ENCODE measurements at regions not wholly inside any gene's neighbourhood (a gene's known extent, or its start where the extent isn't known, plus 50 kb on each side); places are given as distances from the start of the nearest gene placed in this dataset.
A peak's percentile ranks its signal among the peaks of the same experiment; 100 is the strongest.
"Not testable (repeated sequence)": the region's sequence is repeated elsewhere in the genome, so short reads cannot be mapped to it uniquely, and the experiment has no call there.

DNA sequence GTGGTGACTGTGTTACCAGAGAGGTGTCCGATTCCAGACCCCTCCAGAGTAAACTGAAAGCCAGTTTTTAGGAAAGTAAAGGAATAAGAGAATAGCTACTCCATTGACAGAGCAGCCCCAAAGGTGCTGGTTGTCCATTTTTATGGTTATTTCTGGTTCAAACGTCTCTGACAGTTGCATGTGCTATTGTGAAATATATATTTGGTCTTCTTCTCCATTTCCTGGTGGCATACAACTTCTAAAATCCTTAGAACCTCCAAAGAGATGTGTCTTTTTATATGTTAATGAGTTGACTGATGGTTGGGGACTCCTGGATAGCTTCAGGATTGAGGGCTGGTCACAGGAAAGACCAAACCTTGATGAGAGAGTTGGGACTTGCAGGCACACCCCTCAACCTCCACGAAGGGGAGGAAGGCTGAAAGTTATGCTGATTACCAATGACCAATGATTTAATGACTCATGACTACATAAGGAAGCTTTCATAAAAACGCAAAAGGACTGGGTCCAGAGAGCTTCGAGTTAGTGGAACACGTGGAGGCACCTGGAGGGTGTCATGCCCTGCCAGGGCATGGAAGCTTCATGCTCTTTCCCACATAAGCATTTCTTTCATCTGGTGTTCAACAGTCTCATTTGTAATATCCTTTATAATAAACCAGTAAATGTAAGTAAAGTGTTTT, 100.7 kb downstream of the SLC16A1 start:
- DNase-seq = no peak

GRCh38 chr1:112854368-112854984, 101.5 kb downstream of the SLC16A1 start:
- not testable (repeated sequence) for DNase-seq

GRCh38 chr1:112853915-112854314, 102.1 kb downstream of the SLC16A1 start:
- DNase-seq = not testable (repeated sequence)

GRCh38 chr1:112852934-112853333, 103.1 kb downstream of the SLC16A1 start:
- DNase-seq = no peak

GRCh38 chr1:112852276-112852675, 103.7 kb downstream of the SLC16A1 start:
- no peak for DNase-seq

DNA sequence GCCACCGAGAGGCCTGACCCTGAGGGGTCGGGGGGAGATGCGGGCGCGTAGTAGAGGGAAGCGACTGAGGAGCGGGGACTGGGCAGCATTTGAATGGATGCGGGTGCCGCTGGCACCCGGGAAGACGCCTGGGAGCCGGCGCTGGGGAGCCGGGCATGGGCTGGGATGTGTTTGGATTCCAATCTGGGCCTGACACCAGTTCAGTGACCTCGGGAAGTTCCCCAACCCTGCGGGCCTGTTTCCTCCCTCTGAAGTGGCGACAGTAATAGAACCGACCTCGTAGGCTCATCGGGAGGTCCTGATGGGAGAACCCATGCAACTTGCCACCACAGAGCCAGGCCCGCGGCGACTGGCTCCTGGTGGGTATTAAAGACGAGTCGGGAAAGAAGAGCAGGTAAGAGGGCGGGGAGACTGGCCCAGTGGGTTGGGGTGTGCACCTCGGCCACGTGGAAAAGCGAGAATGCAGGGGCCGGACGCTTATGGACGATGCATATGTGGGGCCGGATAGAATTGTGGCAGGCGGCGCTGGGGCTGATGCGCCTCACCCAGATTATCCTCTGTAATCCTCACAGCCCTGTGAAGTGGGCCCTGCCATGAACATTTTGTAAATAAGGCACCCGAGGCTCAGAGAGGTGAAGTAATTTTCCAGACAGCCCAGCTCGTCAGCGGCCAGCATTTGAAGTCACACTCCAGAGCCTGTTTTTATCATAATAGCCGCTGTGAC, 105.8 kb downstream of the SLC16A1 start:
- no peak for DNase-seq

DNA sequence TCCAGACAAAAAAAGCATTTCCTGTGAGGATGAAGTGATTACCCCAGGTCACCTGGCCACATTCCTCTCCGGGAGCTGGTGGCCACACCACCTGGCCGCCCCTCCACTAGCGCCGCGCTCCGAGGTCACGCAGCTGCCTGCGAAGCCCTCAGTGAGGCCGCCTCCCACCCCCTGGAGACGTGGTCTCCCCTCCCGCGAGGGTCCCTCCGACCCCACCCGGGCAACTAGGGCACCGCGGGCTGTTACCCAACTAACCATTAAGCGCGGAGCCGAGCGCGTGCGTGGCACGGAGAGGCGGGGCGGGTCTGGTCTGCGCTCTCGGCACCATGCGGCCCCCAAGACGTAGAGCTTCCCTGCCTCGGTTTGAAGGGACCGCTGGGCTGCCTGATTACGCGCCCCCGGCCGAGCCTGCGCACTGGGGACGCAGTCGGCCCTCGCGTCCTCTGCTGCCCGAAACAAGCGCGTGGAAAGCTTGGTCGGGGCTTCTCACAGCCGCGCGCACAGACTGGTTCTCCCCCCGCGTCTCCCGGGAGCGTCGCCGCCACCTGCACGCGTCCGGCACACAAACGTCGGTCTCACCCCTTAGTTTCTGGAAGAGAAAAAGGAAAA, 106.5 kb downstream of the SLC16A1 start:
- DNase-seq = peak in 1 of 2 donors; percentile 25

- no peak for DNase-seq
Measured at GRCh38 chr1:112841825-112842224, 114.2 kb downstream of the SLC16A1 start.

GRCh38 chr1:112840631-112841624, 115.1 kb downstream of the SLC16A1 start:
- peak in 1 of 2 donors; percentile 14 for DNase-seq

DNA sequence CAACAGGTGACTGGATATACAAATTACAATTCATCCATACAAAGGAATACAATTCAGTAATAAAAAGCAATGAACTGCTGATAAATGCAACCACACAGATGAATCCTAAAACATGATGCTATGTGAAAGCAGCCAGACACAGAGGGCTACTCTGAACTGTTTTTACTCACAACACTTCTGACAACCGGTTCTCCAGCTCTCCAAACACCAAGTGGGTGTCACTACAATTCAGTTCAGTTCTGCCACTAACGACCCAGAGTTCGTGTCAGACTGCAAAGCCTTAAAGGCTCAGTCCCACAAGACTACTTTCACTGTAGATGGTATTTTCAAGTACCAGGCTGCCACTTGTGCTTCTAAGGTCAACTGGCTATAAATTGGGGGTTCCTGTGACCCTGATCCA, 119.4 kb downstream of the SLC16A1 start:
- DNase-seq = no peak

GRCh38 chr1:112833806-112834205, 118.7 kb upstream of the PPM1J start:
- no peak for DNase-seq

DNA sequence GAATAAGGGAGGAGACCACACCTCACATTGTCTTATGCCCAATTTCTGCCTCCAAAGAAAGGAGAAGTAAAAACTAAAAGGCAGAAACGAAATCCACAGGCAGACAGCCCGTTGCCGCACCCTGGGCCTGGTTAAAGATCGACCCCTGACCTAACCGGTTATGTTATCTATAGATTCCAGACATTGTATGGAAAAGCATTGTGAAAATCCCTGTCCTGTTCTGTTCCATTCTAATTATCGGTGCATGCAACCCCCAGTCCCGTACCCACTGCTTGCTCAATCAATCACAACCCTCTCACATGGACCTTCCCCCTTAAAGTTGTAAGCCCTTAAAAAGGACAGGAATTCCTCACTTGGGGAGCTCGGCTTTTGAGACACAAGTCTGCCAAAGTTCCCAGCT, 117.1 kb upstream of the PPM1J start:
- DNase-seq = not testable (repeated sequence)

DNA sequence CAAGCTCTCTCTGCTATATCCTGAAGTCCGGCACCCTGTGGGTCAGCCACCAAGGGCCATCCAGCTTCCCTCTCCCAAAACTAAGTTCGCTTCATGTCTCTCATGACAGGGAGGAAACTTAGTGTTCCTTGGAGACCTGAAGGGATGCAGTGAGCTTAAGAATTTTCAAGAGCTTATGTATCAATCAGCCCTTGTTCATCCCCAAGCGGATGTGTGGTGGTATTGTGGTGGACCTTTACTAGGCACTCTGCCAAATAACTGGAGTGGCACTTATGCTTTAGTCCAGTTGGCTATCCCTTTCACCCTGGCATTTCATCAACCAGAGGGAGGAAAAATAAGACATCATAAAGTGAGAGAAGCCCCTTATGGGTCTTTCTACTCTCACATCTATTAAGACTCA, 114.6 kb upstream of the PPM1J start:
- DNase-seq = not testable (repeated sequence)

DNA sequence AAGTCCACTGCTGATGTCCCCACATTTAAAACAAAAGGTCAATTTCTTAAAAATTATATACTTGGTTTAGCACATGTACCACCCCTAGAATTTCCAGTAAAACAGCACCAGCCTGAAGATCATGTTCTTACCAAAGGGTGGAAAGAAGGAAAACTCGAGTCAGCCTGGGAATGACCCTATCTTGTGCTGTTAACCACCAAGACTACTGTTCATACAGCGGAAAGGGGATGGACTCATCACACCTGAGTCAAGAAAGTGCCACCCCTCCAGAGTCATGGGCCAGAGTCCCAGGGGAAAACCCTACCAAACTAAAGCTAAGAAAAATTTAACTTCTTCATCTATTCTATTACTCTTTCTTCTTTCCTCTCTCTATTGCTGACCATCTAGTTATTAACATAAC, 113.6 kb upstream of the PPM1J start:
- DNase-seq = no peak

GRCh38 chr1:112827391-112827790, 112.3 kb upstream of the PPM1J start:
- DNase-seq = not testable (repeated sequence)

DNA sequence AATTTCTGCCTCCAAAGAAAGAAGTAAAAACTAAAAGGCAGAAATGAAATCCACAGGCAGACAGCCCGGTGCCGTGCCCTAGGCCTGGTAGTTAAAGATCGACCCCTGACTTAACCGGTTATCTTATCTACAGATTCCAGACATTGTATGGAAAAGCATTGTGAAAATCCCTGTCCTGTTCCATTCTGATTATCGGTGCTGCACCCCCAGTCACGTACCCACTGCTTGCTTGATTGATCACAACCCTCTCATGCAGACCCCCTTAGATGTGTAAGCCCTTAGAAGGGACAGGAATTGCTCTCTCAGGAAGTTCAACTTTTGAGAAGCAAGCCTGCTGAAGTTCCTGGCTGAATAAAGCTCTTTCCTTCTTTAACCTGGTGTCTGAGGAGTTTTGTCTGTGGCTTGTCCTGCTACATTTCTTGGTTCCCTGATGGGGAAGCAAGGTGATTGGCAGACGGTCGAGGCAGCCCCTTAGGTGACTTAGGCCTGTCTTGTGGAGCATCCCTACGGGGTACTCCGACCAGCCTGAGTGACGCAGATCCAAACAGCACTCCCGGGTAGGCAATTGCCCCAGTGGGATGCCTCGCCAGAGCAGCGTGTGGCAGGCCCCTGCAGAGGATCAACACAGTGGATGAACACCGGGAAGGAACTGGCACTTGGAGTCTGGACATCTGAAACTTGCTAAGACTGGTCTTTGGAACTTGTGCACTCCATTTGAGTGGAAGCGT, 111.2 kb upstream of the PPM1J start:
- no peak for DNase-seq

DNA sequence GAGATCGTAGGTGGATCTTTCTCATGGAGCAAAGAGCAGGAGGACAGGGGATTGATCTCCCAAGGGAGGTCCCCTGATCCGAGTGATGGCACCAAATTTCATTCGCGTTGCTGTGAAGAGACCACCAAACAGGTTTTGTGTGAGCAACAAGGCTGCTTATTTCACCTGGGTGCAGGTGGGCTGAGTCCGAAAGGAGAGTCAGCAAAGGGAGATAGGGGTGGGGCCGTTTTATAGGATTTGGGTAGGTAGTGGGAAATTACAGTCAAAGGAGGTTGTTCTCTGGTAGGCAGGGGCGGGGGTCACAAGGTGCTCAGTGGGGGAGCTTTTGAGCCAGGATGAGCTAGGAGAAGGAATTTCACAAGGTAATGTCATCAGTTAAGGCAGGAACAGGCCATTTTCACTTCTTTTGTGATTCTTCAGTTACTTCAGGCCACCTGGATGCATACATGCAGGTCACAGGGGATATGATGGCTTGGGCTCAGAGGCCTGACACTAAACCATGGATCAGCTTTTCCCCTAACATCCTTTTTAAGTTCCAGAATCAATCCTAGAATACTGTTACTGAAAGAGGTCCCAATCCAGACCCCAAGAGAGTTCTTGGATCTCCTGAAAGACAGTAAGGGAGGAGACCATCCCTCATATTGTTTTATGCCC, 110.6 kb upstream of the PPM1J start:
- DNase-seq = not testable (repeated sequence)

DNA sequence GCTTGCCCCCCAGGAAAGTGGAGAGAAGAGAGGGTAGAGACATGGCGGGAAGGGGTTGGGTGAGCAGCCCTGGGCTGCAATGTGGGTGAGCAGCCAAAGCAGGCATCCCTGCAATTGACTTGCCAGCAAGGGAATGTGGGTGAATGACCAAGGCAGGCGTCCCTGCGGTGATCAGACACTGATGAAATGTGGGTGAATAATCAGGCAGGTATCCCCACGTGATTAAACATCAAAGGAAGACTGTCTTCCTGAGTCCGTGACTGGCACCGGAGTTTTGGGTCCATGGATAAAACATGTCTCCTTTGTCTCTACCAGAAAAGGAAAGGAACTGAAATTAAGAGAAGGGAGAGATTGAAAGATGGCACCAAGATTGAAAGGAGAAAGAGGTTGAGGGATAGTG, 109.9 kb upstream of the PPM1J start:
- DNase-seq = not testable (repeated sequence)

DNA sequence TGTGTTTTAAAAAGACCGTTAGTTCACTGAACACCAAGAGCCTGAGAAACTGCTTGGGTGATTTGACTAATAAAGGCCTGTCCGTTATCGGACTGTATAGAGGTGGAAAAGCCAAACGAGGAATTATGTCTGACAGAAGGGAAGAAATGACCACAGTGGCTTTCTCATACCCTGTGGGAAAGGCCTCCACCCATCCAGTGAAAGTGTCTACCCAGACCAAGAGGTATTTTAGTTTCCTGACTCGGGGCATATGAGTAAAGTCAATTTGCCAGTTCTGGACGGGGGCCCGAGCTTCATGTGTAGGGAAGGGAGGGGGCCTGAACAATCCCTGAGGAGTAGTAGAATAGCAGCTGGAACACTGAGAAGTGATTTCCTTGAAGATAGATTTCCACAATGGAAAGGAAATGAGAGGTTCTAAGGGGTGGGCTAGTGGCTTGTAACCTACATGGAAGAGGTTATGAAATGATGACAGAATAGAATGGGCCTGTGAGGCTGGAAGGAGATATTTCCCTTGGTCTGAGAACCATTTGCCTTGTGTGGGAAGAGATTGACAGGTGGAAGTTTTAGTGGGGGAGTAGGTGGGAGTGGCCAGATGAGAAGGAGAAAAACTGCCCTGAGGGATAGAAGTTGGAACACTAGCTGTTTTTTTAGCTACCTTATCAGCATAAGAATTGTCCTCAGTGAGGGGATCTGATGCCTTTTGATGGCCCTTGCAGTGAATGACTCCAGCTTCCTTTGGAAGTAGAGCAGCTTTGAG, 106.4 kb upstream of the PPM1J start:
- DNase-seq = not testable (repeated sequence)

DNA sequence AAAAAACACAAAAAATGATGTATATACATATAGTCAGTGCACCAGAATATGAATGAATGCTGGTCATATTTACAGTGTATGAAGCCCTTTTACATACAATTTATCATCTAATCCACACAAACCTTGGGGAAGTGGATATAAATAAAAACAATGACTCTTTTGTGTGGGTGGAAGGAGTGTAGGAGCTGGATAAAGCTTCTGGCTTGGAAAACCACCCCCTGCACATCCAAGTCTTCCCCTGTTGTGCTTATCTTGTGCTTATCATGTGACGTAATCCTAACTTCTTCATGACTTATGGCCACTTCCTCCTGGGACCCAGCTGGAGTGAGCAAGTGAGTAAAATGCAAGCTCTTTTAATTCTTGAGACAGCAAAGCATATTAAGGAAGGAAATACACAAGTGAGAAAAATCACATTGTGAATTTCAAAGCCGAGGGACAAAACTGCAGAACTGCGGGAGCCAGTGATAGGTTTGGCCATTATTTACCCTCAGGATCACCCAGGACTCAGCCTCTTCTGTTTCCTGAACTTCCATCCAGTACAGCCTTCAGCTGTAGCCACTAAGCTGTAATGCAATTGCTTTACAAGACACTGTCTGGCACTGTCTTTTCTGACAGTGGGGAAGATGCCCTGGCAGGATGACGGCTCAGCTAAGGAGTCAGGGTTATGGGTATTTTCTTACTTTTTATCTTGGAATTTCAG, 104.0 kb upstream of the PPM1J start:
- no peak for DNase-seq

Measured in hippocampal formation (tissue), 2 donors.